ENCODE measurements at regions not wholly inside any gene's neighbourhood (a gene's known extent, or its start where the extent isn't known, plus 50 kb on each side); places are given as distances from the start of the nearest gene placed in this dataset.

DNA sequence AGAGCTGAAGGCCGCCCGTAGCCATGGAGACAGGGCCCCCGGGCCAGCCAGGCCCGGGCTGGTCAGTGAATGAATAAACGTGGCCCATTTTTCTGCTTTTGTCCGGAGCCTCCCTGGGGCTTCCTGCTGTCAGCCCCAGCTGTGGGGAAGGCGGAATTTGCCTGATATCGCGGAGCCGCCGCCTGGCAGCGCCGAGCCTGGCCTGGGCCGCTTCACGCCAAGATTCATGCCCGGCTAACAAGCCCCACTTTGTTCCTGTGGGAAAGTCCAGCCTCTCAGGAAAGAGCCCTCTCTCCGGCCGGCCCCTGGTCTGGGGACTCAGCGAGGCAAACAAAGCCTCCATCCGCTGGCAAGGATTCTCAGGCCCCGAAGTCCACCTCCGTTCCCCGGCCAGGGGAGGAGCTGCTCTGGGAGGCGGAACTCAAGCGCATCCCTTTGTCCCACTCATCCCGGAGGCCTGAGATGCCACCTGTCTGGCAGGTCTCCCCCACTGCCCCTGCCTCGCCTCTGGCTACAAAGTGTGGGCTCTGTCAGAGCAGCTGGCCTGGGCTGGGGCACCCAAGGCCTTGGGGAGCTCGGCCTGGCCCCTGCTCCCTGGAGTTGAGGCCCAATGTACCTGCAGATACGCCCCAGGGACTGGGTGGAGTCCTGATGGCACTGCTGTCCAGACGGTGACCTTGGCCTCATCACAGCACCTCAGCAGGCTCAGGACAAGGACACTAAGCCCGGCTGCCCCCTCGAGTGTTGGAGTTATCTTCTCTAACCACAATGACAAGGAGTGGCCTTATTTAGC lies 51.6 kb upstream of the SLC6A11 start:
- Histone ChIP-seq H3K36me3 (ENCODE audit: insufficient read depth, low read length) (no peaks in the 10 kb centered on the region), H3K27ac (ENCODE audit: low read depth, low read length) (no peak overlapping the region), H3K4me3 (ENCODE audit: insufficient read depth, low read depth, low read length) (no peak overlapping the region), H4K20me1 (ENCODE audit: insufficient read depth, low read length) (no peaks in the 10 kb centered on the region), H3K79me2 (ENCODE audit: insufficient read depth, low read length) (no peaks in the 10 kb centered on the region), H3K9me3 (ENCODE audit: insufficient read depth, low read depth, low read length) (no peaks in the 10 kb centered on the region), H2AFZ (ENCODE audit: low read depth, low read length) (no peak overlapping the region), H3K9ac (ENCODE audit: low read length) (no peak overlapping the region), H3K27me3 (ENCODE audit: insufficient read depth, low read length) (peaks cover 24% of the 10 kb centered on the region), H3K4me2 (ENCODE audit: low read length) (peak overlapping the region; percentile 26), H3K4me1 (ENCODE audit: insufficient read depth, low read length) (no peaks in the 10 kb centered on the region)
- H3K27ac Mint-ChIP-seq (ENCODE audit: unreplicated experiment): no peak overlapping the region
- FAIRE-seq: no peak
- H3K9me3 Mint-ChIP-seq (ENCODE audit: unreplicated experiment): no peaks in the 10 kb centered on the region
- no peak for DNase-seq (ENCODE audit: low read depth)
- H3K36me3 Mint-ChIP-seq (ENCODE audit: low read depth, unreplicated experiment): no peaks in the 10 kb centered on the region
- no peaks in the 10 kb centered on the region for H3K4me1 Mint-ChIP-seq (ENCODE audit: low read depth, unreplicated experiment)
- H3K27me3 Mint-ChIP-seq (ENCODE audit: low read depth, unreplicated experiment): peaks cover 56% of the 10 kb centered on the region
- TF ChIP-seq CTCF (IDR thresholded peaks at IDR 0.05; ENCODE audit: insufficient read depth, low read depth, low read length) (no peak), EZH2 (IDR thresholded peaks at IDR 0.05; ENCODE audit: insufficient read depth, low read length) (no peak)
- no peak overlapping the region for H3K4me3 Mint-ChIP-seq (ENCODE audit: unreplicated experiment)

- Histone ChIP-seq H3K4me2 (ENCODE audit: low read length) (no peak overlapping the region), H3K27me3 (ENCODE audit: insufficient read depth, low read length) (peaks cover 15% of the 10 kb centered on the region), H4K20me1 (ENCODE audit: insufficient read depth, low read length) (no peaks in the 10 kb centered on the region), H3K36me3 (ENCODE audit: insufficient read depth, low read length) (no peaks in the 10 kb centered on the region), H3K9ac (ENCODE audit: low read length) (no peak overlapping the region), H3K4me1 (ENCODE audit: insufficient read depth, low read length) (no peaks in the 10 kb centered on the region), H3K27ac (ENCODE audit: low read depth, low read length) (no peak overlapping the region), H2AFZ (ENCODE audit: low read depth, low read length) (no peak overlapping the region), H3K9me3 (ENCODE audit: insufficient read depth, low read depth, low read length) (no peaks in the 10 kb centered on the region), H3K79me2 (ENCODE audit: insufficient read depth, low read length) (no peaks in the 10 kb centered on the region), H3K4me3 (ENCODE audit: insufficient read depth, low read depth, low read length) (no peak overlapping the region)
- no peaks in the 10 kb centered on the region for H3K4me1 Mint-ChIP-seq (ENCODE audit: low read depth, unreplicated experiment)
- no peak for FAIRE-seq
- H3K9me3 Mint-ChIP-seq (ENCODE audit: unreplicated experiment): no peaks in the 10 kb centered on the region
- no peak for TF ChIP-seq CTCF (IDR thresholded peaks at IDR 0.05; ENCODE audit: insufficient read depth, low read depth, low read length)
- no peak for TF ChIP-seq EZH2 (IDR thresholded peaks at IDR 0.05; ENCODE audit: insufficient read depth, low read length)
- H3K27me3 Mint-ChIP-seq (ENCODE audit: low read depth, unreplicated experiment): peaks cover 54% of the 10 kb centered on the region
- no peak overlapping the region for H3K27ac Mint-ChIP-seq (ENCODE audit: unreplicated experiment)
- no peak overlapping the region for H3K4me3 Mint-ChIP-seq (ENCODE audit: unreplicated experiment)
- DNase-seq (ENCODE audit: low read depth): no peak
- H3K36me3 Mint-ChIP-seq (ENCODE audit: low read depth, unreplicated experiment): no peaks in the 10 kb centered on the region
Measured at GRCh38 chr3:10766049-10766705, 49.9 kb upstream of the SLC6A11 start.

Data from astrocyte (in vitro differentiated cells and primary cell).